Astrocyte (in vitro differentiated cells and primary cell): ENCODE measurements at regions not wholly inside any gene's neighbourhood (a gene's known extent, or its start where the extent isn't known, plus 50 kb on each side); places are given as distances from the start of the nearest gene placed in this dataset.

Experiments
- CTCF ChIP-seq: IDR thresholded peaks from 2 replicates; pipeline ENCODE4 v1.5.1; 2011; ENCODE audit warnings: low read depth, mild to moderate bottlenecking, inconsistent platforms, low read length, moderate library complexity; ENCODE audit not compliant: insufficient read depth
- EZH2 ChIP-seq: IDR thresholded peaks from 2 replicates; pipeline ENCODE4 v1.6.1; 2012; ENCODE audit warnings: mild to moderate bottlenecking, low read length, inconsistent platforms; ENCODE audit not compliant: insufficient read depth

- TF ChIP-seq CTCF: no peak
- no peak for TF ChIP-seq EZH2
These were observed 370.3 kb upstream of the ADGRL2 start for GRCh38 chr1:81430236-81430938.
